Adrenal gland (tissue), 9 donors: ENCODE measurements at regions not wholly inside any gene's neighbourhood (a gene's known extent, or its start where the extent isn't known, plus 50 kb on each side); places are given as distances from the start of the nearest gene placed in this dataset.

Experiments
- DNase-seq, 7 donors: peaks; one replicate each; pipeline ENCODE4 v3.0.0-alpha.2; 2019 to 2020
- H3K27ac ChIP-seq, 5 donors: fragments of 200-600 bp; sonication (generic) in 4 of 5; 1 replicate in 3 of 5; 2 replicates in 2 of 5; pipeline versions ENCODE4 v1.5.1 to v1.8.0; 2016 to 2020; ENCODE audit warnings: mild to moderate bottlenecking in 1 of 5
- H3K27me3 ChIP-seq: fragments of 200-600 bp; 2 replicates; pipeline ENCODE4 v1.8.0; 2021
- H3K36me3 ChIP-seq, 2 donors: fragments of 200-600 bp; replicated peaks in 1 of 2; 1 replicate in 1 of 2; 2 replicates in 1 of 2; pipeline versions ENCODE4 v1.5.1 to v1.8.0; 2018 to 2022
- H3K4me1 ChIP-seq, 2 donors: fragments of 200-600 bp; replicated peaks in 1 of 2; 1 replicate in 1 of 2; 2 replicates in 1 of 2; pipeline versions ENCODE4 v1.5.1 to v1.8.0; 2018 to 2021
- H3K4me3 ChIP-seq, 4 donors: fragments of 200-600 bp; sonication (generic) in 3 of 4; one replicate each; pipeline ENCODE4 v1.5.1; 2016 to 2018
- H3K9me3 ChIP-seq, 3 donors: fragments of 200-600 bp; sonication (generic) in 1 of 3; replicated peaks in 1 of 3; 1 replicate in 2 of 3; 2 replicates in 1 of 3; pipeline versions ENCODE4 v1.5.1 to v1.8.0; 2016 to 2021
- CTCF ChIP-seq, 6 experiments: fragments of 450-650 bp in 4 of 6; fragments of 200-600 bp in 2 of 6; sonication (generic) in 1 of 6; IDR thresholded peaks; 1 replicate in 5 of 6; 2 replicates in 1 of 6; pipeline versions ENCODE4 v1.5.1 to v1.8.0; 2016 to 2021; ENCODE audit warnings: antibody characterized with exemption in 6 of 6, mild to moderate bottlenecking in 2 of 6, moderate library complexity in 1 of 6
- POLR2A ChIP-seq, 2 donors: fragments of 450-650 bp; IDR thresholded peaks; one replicate each; pipeline ENCODE4 v1.6.1; 2017; ENCODE audit warnings: antibody characterized with exemption in 2 of 2, mild to moderate bottlenecking in 2 of 2, moderate library complexity in 1 of 2
- WGBS, 4 donors: extraction: QIAGEN DNeasy Blood & Tissue Kit in 2 of 4; methylation state at CpG; one replicate each; pipeline versions ENCODE4 v1.1.5 to v1.1.7; 2013 to 2017; 5-methylcytosine and 5-hydroxymethylcytosine counted together
- intact Hi-C, 2 donors: fragments of 100-400 bp; cut with DNase I; formaldehyde crosslinking; loops; one replicate each; pipeline versions ENCODE4 v1.14.1 to v1.15.0; 2022 to 2023
- donor health status: healthy with polysubstance abuse.
- donor health status: Bipolar disorder and iron deficiency.
- donor health status: DM: yes; HTN: yes; CAD: no.
- donor health status: DM: no; HTN: no; CAD: no.
- donor health status: DM: no; HTN: no; CAD: no.

- H3K4me1 ChIP-seq: no peaks in the 10 kb centered on the region
- H3K9me3 ChIP-seq: no peaks in the 10 kb centered on the region
- no peak overlapping the region for H3K27ac ChIP-seq
- H3K27me3 ChIP-seq: peaks cover 5% of the 10 kb centered on the region
- no peak for DNase-seq
- intact Hi-C loops: no loop called here
- H3K36me3 ChIP-seq: no peaks in the 10 kb centered on the region
- WGBS, 4 donors: 88 to 98% (median 90%) methylated on average over 3 of the region's 3 CpGs
- TF ChIP-seq CTCF (IDR thresholded peaks at IDR 0.05) (no peak), POLR2A (IDR thresholded peaks at IDR 0.05) (no peak)
- H3K4me3 ChIP-seq: no peak overlapping the region
Observed at GRCh38 chr20:48461735-48462119, 366.1 kb downstream of the PREX1 start.

- 61 to 66% (median 64%) methylated on average over 12 of the region's 12 CpGs for WGBS, 4 donors
- H3K27ac ChIP-seq: no peak overlapping the region
- no peak overlapping the region for H3K4me3 ChIP-seq
- intact Hi-C loops: no loop called here
- no peaks in the 10 kb centered on the region for H3K36me3 ChIP-seq
- peaks cover 5% of the 10 kb centered on the region for H3K27me3 ChIP-seq
- no peaks in the 10 kb centered on the region for H3K4me1 ChIP-seq
- no peak for TF ChIP-seq CTCF (IDR thresholded peaks at IDR 0.05)
- TF ChIP-seq POLR2A (IDR thresholded peaks at IDR 0.05): no peak
- DNase-seq: no peak
- no peaks in the 10 kb centered on the region for H3K9me3 ChIP-seq
Observed at GRCh38 chr20:48461091-48461734, 366.6 kb downstream of the PREX1 start.

DNA sequence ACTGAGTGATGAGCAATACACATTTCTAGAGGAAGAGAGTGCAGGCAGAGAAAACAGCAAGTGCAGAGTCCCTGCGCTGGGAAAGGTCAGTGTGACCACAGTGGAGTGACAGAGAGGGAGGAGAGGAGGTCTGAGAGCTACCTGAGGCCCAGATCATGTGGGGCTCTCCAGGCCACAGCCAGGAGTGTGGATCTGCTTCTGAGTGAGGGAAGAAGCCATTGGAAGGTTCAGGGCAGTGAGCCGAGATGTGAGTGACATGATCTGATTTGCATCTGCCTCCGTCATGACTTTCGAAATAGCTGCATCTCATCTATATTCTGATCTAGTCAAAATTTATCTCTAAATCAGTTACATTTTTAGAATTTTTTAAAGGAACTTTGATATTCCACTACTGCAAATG, 367.1 kb downstream of the PREX1 start:
- H3K36me3 ChIP-seq: no peaks in the 10 kb centered on the region
- DNase-seq: no peak
- H3K27me3 ChIP-seq: peaks cover 5% of the 10 kb centered on the region
- H3K4me3 ChIP-seq: no peak overlapping the region
- no peaks in the 10 kb centered on the region for H3K9me3 ChIP-seq
- TF ChIP-seq CTCF (IDR thresholded peaks at IDR 0.05): no peak
- no peak for TF ChIP-seq POLR2A (IDR thresholded peaks at IDR 0.05)
- 76 to 87% (median 80%) methylated on average over 4 of the region's 4 CpGs for WGBS, 4 donors
- intact Hi-C loops: no loop called here
- no peaks in the 10 kb centered on the region for H3K4me1 ChIP-seq
- H3K27ac ChIP-seq: no peak overlapping the region

GRCh38 chr20:48459722-48460395, 367.9 kb downstream of the PREX1 start:
- H3K4me1 ChIP-seq: no peaks in the 10 kb centered on the region
- TF ChIP-seq CTCF (IDR thresholded peaks at IDR 0.05) (no peak), POLR2A (IDR thresholded peaks at IDR 0.05) (no peak)
- no peak overlapping the region for H3K27ac ChIP-seq
- no peak overlapping the region for H3K4me3 ChIP-seq
- 64 to 79% (median 77%) methylated on average over 7 to 25 of the region's 25 CpGs for WGBS, 4 donors
- DNase-seq: peak in 1 of 7 donors; percentile 58
- peaks cover 5% of the 10 kb centered on the region for H3K27me3 ChIP-seq
- no peaks in the 10 kb centered on the region for H3K36me3 ChIP-seq
- H3K9me3 ChIP-seq: no peaks in the 10 kb centered on the region
- intact Hi-C loops: no loop called here
